ENCODE measurements at regions not wholly inside any gene's neighbourhood (a gene's known extent, or its start where the extent isn't known, plus 50 kb on each side); places are given as distances from the start of the nearest gene placed in this dataset.
"Not testable (repeated sequence)": the region's sequence is repeated elsewhere in the genome, so short reads cannot be mapped to it uniquely, and the experiment has no call there.

DNA sequence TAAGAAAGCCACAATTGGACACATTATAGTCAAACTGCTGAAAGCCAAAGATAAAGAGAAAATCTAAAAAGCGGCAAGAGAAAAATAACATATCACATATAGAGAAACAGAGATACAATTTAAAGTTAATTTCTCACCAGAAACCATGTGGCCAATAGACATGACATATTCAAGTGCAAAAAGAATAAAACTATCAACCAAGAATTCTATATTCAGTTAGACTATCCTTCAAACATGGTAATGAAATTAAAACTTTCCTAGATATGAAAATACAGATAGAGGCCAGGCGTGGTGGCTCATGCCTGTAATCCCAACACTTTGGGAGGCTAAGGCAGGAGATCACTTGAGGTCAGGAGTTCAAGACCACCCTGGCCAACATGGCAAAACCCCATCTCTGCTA lies 129.1 kb upstream of the RNF32 start:
- no peak for DNase-seq

- DNase-seq, result no peak
These were observed 129.6 kb upstream of the RNF32 start for GRCh38 chr7:156510966-156511365.

GRCh38 chr7:156509216-156509615 lies 131.4 kb upstream of the RNF32 start:
- no peak for DNase-seq

DNA sequence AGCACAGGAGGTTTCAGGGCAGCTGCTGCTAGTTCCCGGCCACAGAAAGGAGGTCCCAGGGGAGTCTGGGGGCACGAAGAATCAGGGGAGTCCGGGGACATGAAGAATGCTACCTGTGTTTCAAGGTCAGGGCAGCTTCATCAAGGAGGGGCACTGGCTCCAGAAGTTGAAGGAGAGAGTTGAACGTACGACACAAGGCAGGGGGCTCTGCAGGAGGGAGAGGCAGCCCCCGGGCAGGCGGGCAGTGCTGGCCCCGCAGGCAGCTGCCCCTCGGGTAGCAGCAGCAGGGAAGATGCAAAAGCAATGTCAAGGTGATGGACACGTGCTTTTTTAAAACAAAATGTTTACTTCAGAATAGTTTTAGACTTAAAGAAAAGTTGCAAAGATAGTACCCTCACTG lies 134.7 kb upstream of the RNF32 start:
- DNase-seq, result no peak

- DNase-seq, result no peak
These were observed 135.7 kb upstream of the RNF32 start for GRCh38 chr7:156504687-156505545.

GRCh38 chr7:156504006-156504405 lies 136.6 kb upstream of the RNF32 start:
- no peak for DNase-seq

- DNase-seq, result no peak
These were observed 137.4 kb upstream of the RNF32 start for GRCh38 chr7:156503196-156503595.

GRCh38 chr7:156501815-156502214 lies 138.8 kb upstream of the RNF32 start:
- DNase-seq, result not testable (repeated sequence)

- no peak for DNase-seq
These were observed 141.2 kb upstream of the RNF32 start for GRCh38 chr7:156499247-156499881.

DNA sequence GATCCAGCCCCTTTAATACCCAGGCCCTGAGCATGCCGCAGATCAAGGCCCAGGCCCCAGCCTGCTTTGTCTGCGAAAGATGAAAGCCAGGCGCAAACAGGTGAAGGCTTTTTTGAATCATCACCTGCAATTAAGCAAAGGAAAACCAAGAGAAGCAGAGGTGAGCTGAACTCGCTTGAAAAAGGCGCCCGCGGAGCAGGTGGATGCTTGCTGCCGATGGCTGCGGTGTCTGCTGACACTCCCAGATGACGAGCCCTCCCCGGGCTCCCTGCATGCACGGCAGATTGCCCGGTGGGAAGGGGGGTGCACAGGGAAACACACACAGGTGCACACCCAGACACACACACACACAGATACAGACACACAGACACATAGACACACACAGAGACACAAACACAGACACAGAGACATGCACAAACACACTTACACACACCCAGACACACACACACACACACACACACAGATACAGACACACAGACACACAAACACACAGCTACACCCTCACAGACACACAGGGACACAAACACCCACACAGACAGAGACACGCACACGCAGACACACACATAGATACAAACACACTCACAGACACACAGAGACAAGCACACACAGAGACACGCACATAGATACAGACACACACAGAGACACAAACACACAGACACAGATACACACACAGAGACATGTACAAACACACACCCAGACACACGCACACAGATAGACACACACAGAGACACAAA lies 142.6 kb upstream of the RNF32 start:
- no peak for DNase-seq

- no peak for DNase-seq
These were observed 143.7 kb upstream of the RNF32 start for GRCh38 chr7:156496865-156497264.

GRCh38 chr7:156496363-156496769 lies 144.2 kb upstream of the RNF32 start:
- DNase-seq, result no peak

GRCh38 chr7:156494960-156495359 lies 145.6 kb upstream of the RNF32 start:
- no peak for DNase-seq

- DNase-seq, result no peak
These were observed 146.6 kb upstream of the RNF32 start for GRCh38 chr7:156493942-156494341.

DNA sequence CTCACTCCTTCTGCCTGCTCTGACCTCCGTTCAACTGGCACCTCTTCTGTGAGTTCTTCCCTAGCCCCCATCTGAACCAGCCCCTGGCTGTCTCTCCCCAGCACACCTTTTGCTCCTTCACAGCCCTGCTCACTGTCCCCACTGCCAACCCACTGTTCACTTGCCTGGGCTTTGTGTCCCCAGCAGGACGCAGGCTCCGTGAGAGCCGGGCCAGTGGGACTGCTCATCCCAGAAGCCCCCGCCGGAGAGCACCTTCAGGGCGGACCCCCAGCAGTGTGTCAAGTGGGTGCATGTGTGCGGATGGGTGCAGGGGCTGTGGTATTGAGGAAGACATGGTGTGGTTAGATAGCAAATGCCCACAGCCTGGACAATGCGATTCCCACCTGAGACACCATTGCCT lies 148.4 kb upstream of the RNF32 start:
- no peak for DNase-seq

- no peak for DNase-seq
These were observed 149.1 kb upstream of the RNF32 start for GRCh38 chr7:156491435-156491834.

GRCh38 chr7:156490021-156490800 lies 150.4 kb upstream of the RNF32 start:
- no peak for DNase-seq

GRCh38 chr7:156487811-156488533 lies 152.6 kb upstream of the RNF32 start:
- DNase-seq, result no peak

DNA sequence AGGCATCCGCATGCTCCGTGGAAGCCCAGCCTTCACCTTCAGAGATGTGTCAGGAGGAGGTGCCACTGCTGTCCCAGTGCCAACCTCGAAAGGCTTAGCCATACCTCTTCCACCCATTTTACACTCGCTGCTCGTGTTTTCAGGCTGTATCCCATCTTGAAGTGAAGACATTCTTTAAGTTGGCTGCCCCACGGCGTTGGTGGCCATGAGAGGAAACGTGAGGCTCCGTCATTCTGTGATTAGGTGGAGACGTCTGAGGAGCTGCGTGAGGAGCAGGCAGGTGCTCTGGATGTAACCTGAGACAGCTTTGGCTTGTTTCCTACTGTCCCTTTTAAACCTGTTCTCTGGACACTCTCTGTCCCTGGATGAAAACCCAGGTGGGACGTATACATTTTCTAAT lies 159.9 kb upstream of the RNF32 start:
- no peak for DNase-seq

GRCh38 chr7:156479596-156479995 lies 161.0 kb upstream of the RNF32 start:
- DNase-seq, result no peak

- no peak for DNase-seq
These were observed 162.1 kb upstream of the RNF32 start for GRCh38 chr7:156478486-156478885.

DNA sequence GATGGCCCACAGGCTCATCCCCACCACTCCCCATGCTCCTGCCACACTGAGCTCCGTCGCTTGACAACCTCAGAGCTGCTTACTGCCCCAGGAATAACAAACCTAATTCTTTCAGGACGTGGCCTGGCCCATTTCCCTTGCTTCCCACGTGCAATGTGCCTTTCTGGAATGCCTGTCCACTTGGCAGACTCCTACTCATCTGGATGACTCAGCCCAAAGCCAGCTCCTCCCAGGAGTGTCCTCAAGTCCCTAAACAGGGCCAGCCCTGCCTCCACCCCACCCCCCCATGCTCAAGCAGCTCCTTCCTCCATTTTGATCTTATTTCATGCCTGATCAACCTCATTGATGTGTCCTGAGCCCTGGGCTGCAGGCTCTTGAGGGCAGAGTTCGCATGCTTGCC lies 164.9 kb upstream of the RNF32 start:
- DNase-seq, result no peak

Data from activated naive CD4-positive, alpha-beta T cell treated with anti-CD3 and anti-CD28 coated beads, Interleukin-2, amount 50 U/mL, for 16 hours (primary cell).